ENCODE measurements at regions not wholly inside any gene's neighbourhood (a gene's known extent, or its start where the extent isn't known, plus 50 kb on each side); places are given as distances from the start of the nearest gene placed in this dataset.

DNA sequence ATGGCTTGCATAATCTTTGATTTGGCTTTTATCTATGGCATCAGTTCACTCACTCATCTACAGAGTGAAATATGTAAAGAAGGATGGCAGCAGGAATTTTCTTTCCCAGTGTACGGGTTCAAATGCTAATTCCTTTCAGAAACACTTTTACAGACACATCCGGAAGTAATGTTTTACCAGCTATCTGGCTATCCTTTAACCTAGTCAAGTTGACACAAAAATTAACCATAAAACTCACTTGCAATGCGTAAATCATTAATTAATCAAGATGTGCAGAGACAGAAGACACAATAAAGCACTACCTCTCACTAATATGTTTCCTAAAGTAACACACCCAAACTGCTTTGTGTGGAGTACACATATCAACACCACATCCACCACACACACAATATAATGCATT, 378.9 kb upstream of the ANO3 start:
- TF ChIP-seq, protein P1, sequence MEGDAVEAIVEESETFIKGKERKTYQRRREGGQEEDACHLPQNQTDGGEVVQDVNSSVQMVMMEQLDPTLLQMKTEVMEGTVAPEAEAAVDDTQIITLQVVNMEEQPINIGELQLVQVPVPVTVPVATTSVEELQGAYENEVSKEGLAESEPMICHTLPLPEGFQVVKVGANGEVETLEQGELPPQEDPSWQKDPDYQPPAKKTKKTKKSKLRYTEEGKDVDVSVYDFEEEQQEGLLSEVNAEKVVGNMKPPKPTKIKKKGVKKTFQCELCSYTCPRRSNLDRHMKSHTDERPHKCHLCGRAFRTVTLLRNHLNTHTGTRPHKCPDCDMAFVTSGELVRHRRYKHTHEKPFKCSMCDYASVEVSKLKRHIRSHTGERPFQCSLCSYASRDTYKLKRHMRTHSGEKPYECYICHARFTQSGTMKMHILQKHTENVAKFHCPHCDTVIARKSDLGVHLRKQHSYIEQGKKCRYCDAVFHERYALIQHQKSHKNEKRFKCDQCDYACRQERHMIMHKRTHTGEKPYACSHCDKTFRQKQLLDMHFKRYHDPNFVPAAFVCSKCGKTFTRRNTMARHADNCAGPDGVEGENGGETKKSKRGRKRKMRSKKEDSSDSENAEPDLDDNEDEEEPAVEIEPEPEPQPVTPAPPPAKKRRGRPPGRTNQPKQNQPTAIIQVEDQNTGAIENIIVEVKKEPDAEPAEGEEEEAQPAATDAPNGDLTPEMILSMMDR (IDR thresholded peaks at IDR 0.05): no peak
- no peak for TF ChIP-seq GATA3 (IDR thresholded peaks at IDR 0.05; ENCODE audit: borderline replicate concordance)
- no peak for TF ChIP-seq KDM5A (IDR thresholded peaks at IDR 0.05)
- TF ChIP-seq JUN (IDR thresholded peaks at IDR 0.05): no peak
- TF ChIP-seq, protein P2, sequence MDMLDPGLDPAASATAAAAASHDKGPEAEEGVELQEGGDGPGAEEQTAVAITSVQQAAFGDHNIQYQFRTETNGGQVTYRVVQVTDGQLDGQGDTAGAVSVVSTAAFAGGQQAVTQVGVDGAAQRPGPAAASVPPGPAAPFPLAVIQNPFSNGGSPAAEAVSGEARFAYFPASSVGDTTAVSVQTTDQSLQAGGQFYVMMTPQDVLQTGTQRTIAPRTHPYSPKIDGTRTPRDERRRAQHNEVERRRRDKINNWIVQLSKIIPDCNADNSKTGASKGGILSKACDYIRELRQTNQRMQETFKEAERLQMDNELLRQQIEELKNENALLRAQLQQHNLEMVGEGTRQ (IDR thresholded peaks at IDR 0.05): no peak
- TF ChIP-seq RFX5 (IDR thresholded peaks at IDR 0.05): no peak
- TF ChIP-seq, protein P3, sequence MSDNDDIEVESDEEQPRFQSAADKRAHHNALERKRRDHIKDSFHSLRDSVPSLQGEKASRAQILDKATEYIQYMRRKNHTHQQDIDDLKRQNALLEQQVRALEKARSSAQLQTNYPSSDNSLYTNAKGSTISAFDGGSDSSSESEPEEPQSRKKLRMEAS (IDR thresholded peaks at IDR 0.05): no peak
- TF ChIP-seq CEBPB (IDR thresholded peaks at IDR 0.05): no peak
- TF ChIP-seq KDM1A (IDR thresholded peaks at IDR 0.05; ENCODE audit: low read depth): no peak
- no peak for TF ChIP-seq SMC3 (IDR thresholded peaks at IDR 0.05)

Measured in A549 (cell line).